HUES6 (cell line): ENCODE measurements at regions not wholly inside any gene's neighbourhood (a gene's known extent, or its start where the extent isn't known, plus 50 kb on each side); places are given as distances from the start of the nearest gene placed in this dataset.

Experiments
- H3K27ac ChIP-seq: 2 replicates; pipeline ENCODE4 v1.7.0; 2013; ENCODE audit warnings: low read depth, mild to moderate bottlenecking, low read length, inconsistent platforms
- H3K27me3 ChIP-seq: 2 replicates; pipeline ENCODE4 v1.6.1; 2013; ENCODE audit warnings: low read length; ENCODE audit not compliant: control insufficient read depth, insufficient read depth
- H3K36me3 ChIP-seq: 2 replicates; pipeline ENCODE4 v1.6.1; 2013; ENCODE audit warnings: low read length; ENCODE audit not compliant: control insufficient read depth, insufficient read depth
- H3K4me1 ChIP-seq: 2 replicates; pipeline ENCODE4 v1.6.1; 2013; ENCODE audit warnings: low read length; ENCODE audit not compliant: control insufficient read depth, insufficient read depth
- H3K4me3 ChIP-seq: 2 replicates; pipeline ENCODE4 v1.5.1; 2013; ENCODE audit warnings: low read depth, low read length
- H3K9ac ChIP-seq: one replicate; pipeline ENCODE4 v1.6.1; 2013; ENCODE audit warnings: mild to moderate bottlenecking, low read length
- H3K9me3 ChIP-seq: 2 replicates; pipeline ENCODE4 v1.6.1; 2013; ENCODE audit warnings: low read depth, low read length; ENCODE audit not compliant: control insufficient read depth, insufficient read depth

GRCh38 chr18:67845035-67845434, 328.5 kb upstream of the DSEL start:
- H3K9me3 ChIP-seq = no peaks in the 10 kb centered on the region
- H3K27ac ChIP-seq = no peak overlapping the region
- H3K4me3 ChIP-seq = no peak overlapping the region
- H3K27me3 ChIP-seq = no peaks in the 10 kb centered on the region
- no peaks in the 10 kb centered on the region for H3K4me1 ChIP-seq
- H3K36me3 ChIP-seq = no peaks in the 10 kb centered on the region
- no peak overlapping the region for H3K9ac ChIP-seq

GRCh38 chr18:67840379-67840778, 323.9 kb upstream of the DSEL start:
- no peaks in the 10 kb centered on the region for H3K9me3 ChIP-seq
- H3K27me3 ChIP-seq = no peaks in the 10 kb centered on the region
- H3K9ac ChIP-seq = no peak overlapping the region
- H3K4me1 ChIP-seq = no peaks in the 10 kb centered on the region
- no peaks in the 10 kb centered on the region for H3K36me3 ChIP-seq
- H3K27ac ChIP-seq = no peak overlapping the region
- no peak overlapping the region for H3K4me3 ChIP-seq

DNA sequence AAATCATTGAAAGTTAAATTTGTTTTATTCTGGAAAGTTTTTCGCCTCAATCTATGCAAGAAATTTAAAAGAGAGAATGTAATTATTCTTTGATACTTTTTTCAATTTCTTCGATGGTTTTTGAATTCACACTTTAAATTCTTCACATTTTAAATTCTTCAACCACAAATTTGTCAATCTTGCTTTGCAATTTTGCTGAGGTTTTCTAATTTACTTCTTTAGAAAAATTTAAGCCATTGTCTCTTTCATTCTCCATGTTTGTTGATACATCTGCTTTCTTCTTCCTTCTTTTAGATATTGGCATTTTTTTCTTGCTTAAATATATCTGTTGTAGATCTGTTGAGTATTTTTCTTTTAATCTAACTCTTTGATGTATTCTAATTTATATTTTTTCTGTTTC, 301.9 kb upstream of the DSEL start:
- no peak overlapping the region for H3K9ac ChIP-seq
- H3K27me3 ChIP-seq = no peaks in the 10 kb centered on the region
- H3K4me3 ChIP-seq = no peak overlapping the region
- H3K9me3 ChIP-seq = no peaks in the 10 kb centered on the region
- H3K27ac ChIP-seq = no peak overlapping the region
- H3K36me3 ChIP-seq = no peaks in the 10 kb centered on the region
- H3K4me1 ChIP-seq = no peaks in the 10 kb centered on the region

- Histone ChIP-seq H3K36me3 (no peaks in the 10 kb centered on the region), H3K9me3 (no peaks in the 10 kb centered on the region), H3K27me3 (no peaks in the 10 kb centered on the region), H3K27ac (no peak overlapping the region), H3K4me3 (no peak overlapping the region), H3K4me1 (no peaks in the 10 kb centered on the region), H3K9ac (no peak overlapping the region)
These were observed 298.8 kb upstream of the DSEL start for GRCh38 chr18:67815280-67815679.

DNA sequence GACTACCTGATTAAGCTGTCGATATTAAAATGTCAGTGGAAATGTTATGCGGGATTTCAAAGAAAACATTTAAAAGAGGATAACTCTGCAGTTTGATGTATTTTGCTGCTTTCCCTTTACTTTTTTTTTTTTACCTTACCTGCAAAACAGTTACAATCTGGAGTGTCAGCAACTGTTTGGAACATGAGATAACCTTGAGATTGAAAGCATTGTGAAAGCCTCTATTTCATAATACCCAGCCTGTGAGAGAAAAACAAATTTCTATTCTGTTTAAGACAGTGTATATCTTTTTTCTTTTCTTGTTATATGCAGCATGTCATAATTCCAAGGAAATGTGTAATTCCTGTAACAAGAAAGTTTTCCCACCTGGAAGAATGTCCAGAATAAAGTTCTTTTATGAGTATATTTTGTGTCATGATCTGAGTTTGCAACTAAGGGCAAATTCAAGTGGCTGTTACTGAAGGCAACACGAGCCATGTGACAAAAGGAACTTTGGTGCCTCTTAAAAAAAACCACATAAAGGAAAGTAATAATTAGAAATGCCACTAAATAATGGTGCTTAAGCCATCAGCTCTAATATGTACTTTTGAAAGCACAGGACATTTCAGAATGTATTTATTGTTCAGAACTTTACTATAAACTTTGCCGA, 297.0 kb upstream of the DSEL start:
- no peak overlapping the region for H3K9ac ChIP-seq
- no peak overlapping the region for H3K27ac ChIP-seq
- no peaks in the 10 kb centered on the region for H3K27me3 ChIP-seq
- no peaks in the 10 kb centered on the region for H3K4me1 ChIP-seq
- no peaks in the 10 kb centered on the region for H3K36me3 ChIP-seq
- H3K4me3 ChIP-seq = no peak overlapping the region
- no peaks in the 10 kb centered on the region for H3K9me3 ChIP-seq

- Histone ChIP-seq H3K27me3 (no peaks in the 10 kb centered on the region), H3K9ac (no peak overlapping the region), H3K4me1 (no peaks in the 10 kb centered on the region)
These were observed 288.7 kb upstream of the DSEL start for GRCh38 chr18:67805261-67805660.

GRCh38 chr18:67794521-67794920, 278.0 kb upstream of the DSEL start:
- Histone ChIP-seq H3K27me3 (no peaks in the 10 kb centered on the region), H3K9me3 (no peaks in the 10 kb centered on the region), H3K36me3 (no peaks in the 10 kb centered on the region), H3K9ac (no peak overlapping the region), H3K4me1 (no peaks in the 10 kb centered on the region), H3K27ac (no peak overlapping the region), H3K4me3 (no peak overlapping the region)

More at GRCh38 chr18:67805261-67805660, 288.7 kb upstream of the DSEL start:
- no peak overlapping the region for H3K4me3 ChIP-seq
- no peaks in the 10 kb centered on the region for H3K36me3 ChIP-seq
- peaks cover 15% of the 10 kb centered on the region for H3K9me3 ChIP-seq
- no peak overlapping the region for H3K27ac ChIP-seq

DNA sequence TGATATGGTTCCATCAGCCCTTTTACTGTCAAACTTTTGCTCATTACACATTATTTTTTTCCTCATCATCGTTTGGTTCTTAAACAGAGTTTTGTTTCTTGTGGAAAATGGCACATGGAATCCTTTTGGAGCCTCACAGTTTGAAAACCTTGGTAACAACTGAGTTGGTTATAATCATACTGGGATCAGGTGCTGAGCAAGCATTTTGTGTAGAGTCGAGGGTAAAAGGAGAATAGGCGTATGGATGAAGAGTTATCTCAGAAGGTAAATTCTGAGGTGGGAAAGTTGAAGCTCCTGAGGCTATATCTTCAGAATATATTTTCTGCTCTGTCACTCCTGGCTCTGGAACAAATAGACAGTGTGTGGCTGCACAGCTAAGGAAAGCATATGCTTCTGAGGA, 274.0 kb upstream of the DSEL start:
- Histone ChIP-seq H3K4me3 (no peak overlapping the region), H3K9ac (no peak overlapping the region), H3K4me1 (no peaks in the 10 kb centered on the region), H3K27me3 (no peaks in the 10 kb centered on the region), H3K27ac (no peak overlapping the region), H3K9me3 (no peaks in the 10 kb centered on the region), H3K36me3 (no peaks in the 10 kb centered on the region)

GRCh38 chr18:67789165-67789545, 272.6 kb upstream of the DSEL start:
- H3K4me3 ChIP-seq = no peak overlapping the region
- H3K9me3 ChIP-seq = no peaks in the 10 kb centered on the region
- H3K9ac ChIP-seq = no peak overlapping the region
- H3K27ac ChIP-seq = no peak overlapping the region
- H3K36me3 ChIP-seq = no peaks in the 10 kb centered on the region
- no peaks in the 10 kb centered on the region for H3K4me1 ChIP-seq
- H3K27me3 ChIP-seq = no peaks in the 10 kb centered on the region

- H3K4me1 ChIP-seq = no peaks in the 10 kb centered on the region
- no peak overlapping the region for H3K27ac ChIP-seq
- no peak overlapping the region for H3K4me3 ChIP-seq
- no peaks in the 10 kb centered on the region for H3K9me3 ChIP-seq
- no peaks in the 10 kb centered on the region for H3K27me3 ChIP-seq
- no peaks in the 10 kb centered on the region for H3K36me3 ChIP-seq
- H3K9ac ChIP-seq = no peak overlapping the region
These were observed 272.0 kb upstream of the DSEL start for GRCh38 chr18:67788310-67789164.

GRCh38 chr18:67783196-67783946, 266.9 kb upstream of the DSEL start:
- Histone ChIP-seq H3K4me1 (no peaks in the 10 kb centered on the region), H3K9me3 (no peaks in the 10 kb centered on the region), H3K4me3 (no peak overlapping the region), H3K36me3 (no peaks in the 10 kb centered on the region), H3K27me3 (no peaks in the 10 kb centered on the region), H3K27ac (no peak overlapping the region), H3K9ac (no peak overlapping the region)
